Naive thymus-derived CD4-positive, alpha-beta T cell (primary cell): ENCODE measurements at regions not wholly inside any gene's neighbourhood (a gene's known extent, or its start where the extent isn't known, plus 50 kb on each side); places are given as distances from the start of the nearest gene placed in this dataset.
"Not testable (repeated sequence)": the region's sequence is repeated elsewhere in the genome, so short reads cannot be mapped to it uniquely, and the experiment has no call there.

Experiments
- ATAC-seq: fragments of 150-1000 bp; cut with Tn5 transposase; 2 replicates; pipeline ENCODE4 v1.10.0; 2021; ENCODE audit warnings: mild to moderate bottlenecking, moderate library complexity
- CTCF ChIA-PET: fragments of 350-600 bp; sonication (Branson Sonifier 250); formaldehyde crosslinking; loops from one replicate; lab custom pipeline; 2021; ENCODE audit warnings: antibody characterized with exemption; lab: Charles Lee
- POLR2A ChIA-PET: fragments of 350-600 bp; sonication (Branson Sonifier 250); formaldehyde crosslinking; loops from one replicate; lab custom pipeline; 2021; ENCODE audit warnings: antibody characterized with exemption, inconsistent platforms; lab: Charles Lee
- DNase-seq, 9 donors: peaks; one replicate each; pipeline versions ENCODE4 v3.0.0 to v3.0.0-alpha.2; 2020 to 2022; ENCODE audit warnings: mixed read lengths in 1 of 9
- H3K27ac ChIP-seq: one replicate; pipeline ENCODE4 v1.7.0; 2013; ENCODE audit warnings: mild to moderate bottlenecking, low read depth, low read length, moderate library complexity
- H3K27me3 ChIP-seq, 2 donors: one replicate each; pipeline ENCODE4 v1.7.0; 2013; ENCODE audit warnings: low read length in 2 of 2, mild to moderate bottlenecking in 2 of 2, moderate library complexity in 2 of 2; ENCODE audit not compliant: control insufficient read depth in 2 of 2, insufficient read depth in 2 of 2
- H3K36me3 ChIP-seq, 3 experiments: 1 replicate in 2 of 3; 2 replicates in 1 of 3; pipeline ENCODE4 v1.7.0; 2013; ENCODE audit warnings: low read length in 3 of 3, mild to moderate bottlenecking in 3 of 3, moderate library complexity in 1 of 3; ENCODE audit not compliant: insufficient read depth in 3 of 3, control insufficient read depth in 2 of 3
- H3K4me1 ChIP-seq, 2 donors: one replicate each; pipeline ENCODE4 v1.7.0; 2013; ENCODE audit warnings: low read length in 2 of 2, mild to moderate bottlenecking in 2 of 2, moderate library complexity in 1 of 2; ENCODE audit not compliant: control insufficient read depth in 2 of 2, insufficient read depth in 2 of 2
- H3K4me3 ChIP-seq: 2 replicates; pipeline ENCODE4 v1.7.0; 2013; ENCODE audit warnings: mild to moderate bottlenecking, low read length
- H3K9me3 ChIP-seq, 3 experiments: 1 replicate in 2 of 3; 2 replicates in 1 of 3; pipeline ENCODE4 v1.7.0; 2013; ENCODE audit warnings: low read length in 3 of 3; ENCODE audit not compliant: control insufficient read depth in 2 of 3
- H3K27ac Mint-ChIP-seq, 9 donors: one replicate each; pipeline ENCODE4 v1.8.0; 2020 to 2022; ENCODE audit warnings: mixed read lengths in 9 of 9, mild to moderate bottlenecking in 8 of 9, moderate library complexity in 5 of 9, inconsistent platforms in 2 of 9
- H3K27me3 Mint-ChIP-seq, 5 donors: one replicate each; pipeline ENCODE4 v1.8.0; 2021 to 2022; ENCODE audit warnings: mixed read lengths in 5 of 5, mild to moderate bottlenecking in 1 of 5
- H3K36me3 Mint-ChIP-seq, 5 donors: one replicate each; pipeline ENCODE4 v1.8.0; 2020 to 2022; ENCODE audit warnings: mixed read lengths in 5 of 5, mild to moderate bottlenecking in 3 of 5, inconsistent platforms in 1 of 5
- H3K4me1 Mint-ChIP-seq, 7 donors: one replicate each; pipeline ENCODE4 v1.8.0; 2020 to 2022; ENCODE audit warnings: mixed read lengths in 7 of 7, mild to moderate bottlenecking in 3 of 7, inconsistent platforms in 1 of 7
- H3K4me3 Mint-ChIP-seq, 10 donors: one replicate each; pipeline ENCODE4 v1.8.0; 2020 to 2022; ENCODE audit warnings: mild to moderate bottlenecking in 10 of 10, mixed read lengths in 10 of 10, moderate library complexity in 6 of 10, inconsistent platforms in 2 of 10
- H3K9me3 Mint-ChIP-seq, 11 donors: one replicate each; pipeline ENCODE4 v1.8.0; 2020 to 2022; ENCODE audit warnings: mixed read lengths in 11 of 11, mild to moderate bottlenecking in 4 of 11, inconsistent platforms in 1 of 11, moderate library complexity in 1 of 11
- intact Hi-C, 2 donors: fragments of 100-400 bp; cut with micrococcal nuclease; formaldehyde crosslinking; loops; one replicate each; pipeline ENCODE4 v1.15.1; 2023

DNA sequence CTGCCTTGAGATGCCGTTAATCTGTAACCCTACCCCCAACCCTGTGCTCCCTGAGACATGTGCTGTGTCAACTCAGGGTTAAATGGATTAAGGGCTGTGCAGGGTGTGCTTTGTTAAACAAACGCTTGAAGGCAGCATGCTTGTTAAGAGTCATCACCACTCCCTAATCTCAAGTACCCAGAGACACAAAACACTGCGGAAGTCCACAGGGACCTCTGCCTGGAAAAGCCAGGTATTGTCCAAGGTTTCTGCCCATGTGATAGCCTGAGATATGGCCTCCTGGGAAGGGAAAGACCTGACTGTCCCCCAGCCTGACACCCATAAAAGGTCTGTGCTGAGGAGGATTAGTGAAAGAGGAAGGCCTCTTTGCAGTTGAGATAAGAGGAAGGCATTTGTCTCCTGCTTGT, 270.8 kb upstream of the FRG2C start:
- H3K27ac Mint-ChIP-seq, H3K4me3 ChIP-seq, H3K27ac ChIP-seq, ATAC-seq, DNase-seq, H3K4me1 ChIP-seq, POLR2A ChIA-PET, H3K36me3 ChIP-seq, H3K27me3 Mint-ChIP-seq, CTCF ChIA-PET, H3K36me3 Mint-ChIP-seq, H3K4me3 Mint-ChIP-seq, intact Hi-C loops, H3K4me1 Mint-ChIP-seq, H3K9me3 ChIP-seq, H3K27me3 ChIP-seq: not testable (repeated sequence)
- peaks cover 0 to 13% (median 2%) of the 10 kb centered on the region in 11 donors for H3K9me3 Mint-ChIP-seq

DNA sequence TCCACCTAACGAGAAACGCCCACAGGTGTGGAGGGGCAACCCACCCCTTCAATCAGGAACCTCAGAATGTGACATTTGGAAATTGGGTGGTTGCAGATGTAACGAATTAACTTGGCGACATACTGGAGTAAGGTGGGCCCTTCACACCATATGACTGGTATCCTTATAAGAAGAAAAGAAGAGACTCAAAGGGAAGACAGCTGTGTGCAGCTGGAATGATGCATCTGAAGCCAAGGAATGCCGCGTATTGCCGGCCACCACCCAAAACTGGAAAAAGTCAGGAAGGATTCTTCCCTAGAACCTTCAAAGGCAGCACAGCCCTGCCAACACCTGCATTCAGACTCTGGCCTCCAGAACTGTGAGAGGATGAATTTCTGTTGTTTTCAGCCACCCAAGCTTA, 270.0 kb upstream of the FRG2C start:
- H3K27me3 ChIP-seq, H3K27ac Mint-ChIP-seq, H3K27ac ChIP-seq, H3K4me1 ChIP-seq, H3K4me1 Mint-ChIP-seq, DNase-seq, CTCF ChIA-PET, H3K4me3 Mint-ChIP-seq, POLR2A ChIA-PET, ATAC-seq, H3K36me3 ChIP-seq, H3K4me3 ChIP-seq, H3K27me3 Mint-ChIP-seq, intact Hi-C loops, H3K36me3 Mint-ChIP-seq, H3K9me3 ChIP-seq: not testable (repeated sequence)
- peaks cover 0 to 15% (median 2%) of the 10 kb centered on the region in 11 donors for H3K9me3 Mint-ChIP-seq

DNA sequence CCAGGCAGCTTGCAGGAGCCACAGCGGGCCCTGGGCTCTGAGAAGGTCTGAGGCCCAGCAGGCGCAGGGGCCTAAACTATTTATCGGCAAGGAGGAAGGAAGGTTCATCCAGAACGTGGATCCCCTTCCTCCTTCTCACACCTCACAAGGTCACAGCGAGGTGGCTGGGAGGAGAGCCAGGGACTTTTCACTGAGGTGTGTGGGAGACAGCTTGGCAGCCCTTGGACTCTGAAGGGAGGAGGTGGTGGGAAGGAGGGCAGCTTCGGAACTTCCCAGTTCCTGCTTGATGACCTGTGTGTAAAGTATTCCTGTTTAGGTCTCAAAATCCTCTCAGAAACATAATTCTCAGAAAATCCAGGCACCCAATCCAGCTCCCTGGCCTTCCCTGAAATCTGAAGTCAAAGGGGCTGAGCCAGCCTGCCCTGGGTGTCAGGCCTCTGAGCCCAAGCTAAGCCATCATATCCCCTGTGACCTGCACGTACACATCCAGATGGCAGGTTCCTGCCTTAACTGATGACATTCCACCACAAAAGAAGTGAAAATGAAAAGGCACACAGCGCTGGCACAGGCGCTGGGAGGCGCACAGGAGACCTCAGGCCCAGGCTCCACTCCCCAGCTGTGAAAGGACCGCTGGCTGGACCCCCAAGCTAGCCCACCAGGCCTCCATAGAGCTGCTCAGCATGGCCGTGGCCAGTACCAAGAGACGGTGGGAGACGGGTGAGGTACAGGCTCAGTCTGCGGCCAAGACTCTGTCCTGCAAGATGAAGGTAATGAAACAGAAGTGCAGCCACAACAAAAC, 269.4 kb upstream of the FRG2C start:
- CTCF ChIA-PET, H3K9me3 ChIP-seq, POLR2A ChIA-PET, H3K36me3 ChIP-seq, H3K4me3 Mint-ChIP-seq, intact Hi-C loops, DNase-seq, H3K27me3 ChIP-seq, H3K27ac ChIP-seq, H3K4me1 ChIP-seq, H3K27me3 Mint-ChIP-seq, H3K36me3 Mint-ChIP-seq, H3K4me1 Mint-ChIP-seq, ATAC-seq, H3K4me3 ChIP-seq, H3K27ac Mint-ChIP-seq: not testable (repeated sequence)
- H3K9me3 Mint-ChIP-seq: peaks cover 0 to 15% (median 2%) of the 10 kb centered on the region in 11 donors

DNA sequence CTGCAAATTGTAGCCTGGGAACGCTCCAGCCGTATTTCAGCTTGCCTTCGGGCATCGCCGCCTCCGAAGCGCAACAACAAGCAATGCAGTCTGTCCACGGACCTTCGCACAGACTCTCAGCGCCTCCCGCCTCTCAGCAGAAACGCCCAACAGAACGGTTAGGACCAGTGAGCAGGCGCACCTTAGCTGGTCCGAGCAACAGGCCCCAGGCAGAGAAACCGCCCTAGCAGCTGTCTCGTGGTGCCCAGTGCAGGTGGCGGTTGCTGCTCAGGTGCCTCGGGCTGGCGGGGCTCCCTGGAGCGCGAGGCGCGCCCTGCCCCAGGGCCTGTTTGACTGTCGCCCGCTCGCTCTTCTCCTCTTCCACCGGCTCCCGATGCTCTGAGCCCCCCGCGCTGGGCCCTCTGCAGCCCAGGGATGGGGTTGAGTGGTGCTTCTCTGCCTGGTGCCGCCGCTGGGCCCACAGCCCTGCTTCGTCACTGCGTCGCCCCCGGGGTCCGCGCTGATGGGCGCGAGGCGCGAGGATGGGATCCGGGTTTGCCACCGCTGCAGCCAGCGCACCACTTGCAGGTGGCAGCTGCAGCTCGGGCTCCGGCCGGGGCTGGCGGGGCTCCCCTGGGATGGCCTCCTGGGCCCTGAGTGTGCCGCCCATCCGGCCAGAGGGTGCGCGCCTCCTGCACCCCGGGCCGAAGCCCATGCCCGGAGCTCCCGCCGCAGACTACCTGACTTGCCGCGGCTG, 268.4 kb upstream of the FRG2C start:
- Histone ChIP-seq H3K9me3 (no peaks in the 10 kb centered on the region), H3K36me3 (no peaks in the 10 kb centered on the region), H3K4me3 (no peak overlapping the region), H3K4me1 (no peaks in the 10 kb centered on the region), H3K27me3 (no peaks in the 10 kb centered on the region), H3K27ac (no peak overlapping the region)
- Mint-ChIP-seq H3K4me1 (no peaks in the 10 kb centered on the region), H3K9me3 (peaks cover 0 to 15% (median 2%) of the 10 kb centered on the region in 11 donors), H3K36me3 (peaks cover 0 to 9% (median 0%) of the 10 kb centered on the region in 5 donors), H3K4me3 (no peak overlapping the region), H3K27me3 (peaks cover 0 to 4% (median 2%) of the 10 kb centered on the region in 5 donors), H3K27ac (no peak overlapping the region)
- ATAC-seq (no peak), DNase-seq (no peak)
- CTCF ChIA-PET: no interaction called here
- POLR2A ChIA-PET: no interaction called here
- intact Hi-C loops: no loop called here

DNA sequence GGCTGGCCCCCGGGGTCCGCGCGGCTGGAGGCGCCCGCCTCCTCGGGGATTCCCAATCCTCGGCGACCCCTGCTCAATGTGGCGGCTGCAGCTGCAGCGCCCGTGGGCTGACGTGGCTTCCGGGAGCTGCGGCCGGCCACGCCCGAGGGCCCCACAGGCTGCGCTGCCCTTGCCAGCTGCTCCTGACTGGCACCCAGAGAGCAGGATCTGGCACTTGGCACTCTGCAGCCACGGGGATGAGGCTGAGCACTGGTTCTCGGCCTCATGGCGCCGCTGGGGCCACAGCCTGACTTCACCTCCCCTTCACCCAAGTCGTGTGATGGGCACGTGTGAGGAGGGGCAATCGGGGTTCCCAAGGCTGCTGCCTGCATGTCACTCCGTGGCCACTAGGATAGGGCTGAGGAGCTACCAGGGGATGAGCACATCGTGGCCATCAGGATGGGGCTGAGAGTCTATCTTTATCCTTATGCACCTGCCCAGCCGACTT, 267.8 kb upstream of the FRG2C start:
- H3K27ac ChIP-seq: no peak overlapping the region
- peaks cover 0 to 9% (median 0%) of the 10 kb centered on the region in 5 donors for H3K36me3 Mint-ChIP-seq
- CTCF ChIA-PET: no interaction called here
- no peak overlapping the region for H3K27ac Mint-ChIP-seq
- no peaks in the 10 kb centered on the region for H3K27me3 ChIP-seq
- no peak overlapping the region for H3K4me3 ChIP-seq
- no peaks in the 10 kb centered on the region for H3K4me1 Mint-ChIP-seq
- H3K9me3 ChIP-seq: no peaks in the 10 kb centered on the region
- peaks cover 0 to 8% (median 2%) of the 10 kb centered on the region in 5 donors for H3K27me3 Mint-ChIP-seq
- intact Hi-C loops: no loop called here
- peaks cover 0 to 15% (median 2%) of the 10 kb centered on the region in 11 donors for H3K9me3 Mint-ChIP-seq
- no peaks in the 10 kb centered on the region for H3K36me3 ChIP-seq
- DNase-seq: no peak
- no peak overlapping the region for H3K4me3 Mint-ChIP-seq
- no peaks in the 10 kb centered on the region for H3K4me1 ChIP-seq
- POLR2A ChIA-PET: no interaction called here
- no peak for ATAC-seq

DNA sequence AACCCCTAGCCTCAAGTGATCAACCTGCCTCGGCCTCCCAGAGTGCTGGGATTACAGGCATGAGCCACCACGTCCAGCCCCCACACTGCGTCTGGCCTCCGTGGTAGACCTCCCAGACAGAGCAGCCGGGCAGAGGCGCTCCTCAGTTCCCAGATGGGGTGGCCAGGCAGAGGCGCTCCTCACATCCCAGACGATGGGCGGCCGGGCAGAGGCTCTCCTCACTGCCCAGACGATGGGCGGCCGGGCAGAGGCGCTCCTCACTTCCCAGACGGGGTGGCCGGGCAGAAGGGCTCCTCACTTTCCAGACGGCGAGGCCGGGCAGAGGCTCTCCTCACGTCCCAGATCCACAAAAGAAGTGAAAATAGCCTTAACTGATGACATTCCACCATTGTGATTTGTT, 266.6 kb upstream of the FRG2C start:
- H3K9me3 ChIP-seq, H3K27me3 Mint-ChIP-seq, H3K36me3 Mint-ChIP-seq, intact Hi-C loops, H3K27ac ChIP-seq, H3K27me3 ChIP-seq, DNase-seq, POLR2A ChIA-PET, H3K36me3 ChIP-seq, ATAC-seq, H3K4me1 ChIP-seq, H3K4me3 ChIP-seq, H3K4me3 Mint-ChIP-seq, H3K4me1 Mint-ChIP-seq, CTCF ChIA-PET, H3K27ac Mint-ChIP-seq: not testable (repeated sequence)
- H3K9me3 Mint-ChIP-seq: peaks cover 0 to 15% (median 2%) of the 10 kb centered on the region in 11 donors
